Activated CD4-positive, alpha-beta memory T cell treated with anti-CD3 and anti-CD28 coated beads, Interleukin-2, amount 10 ng/mL, durations not matched to agents 7 days and 5 days (primary cell): ENCODE measurements at regions not wholly inside any gene's neighbourhood (a gene's known extent, or its start where the extent isn't known, plus 50 kb on each side); places are given as distances from the start of the nearest gene placed in this dataset.
"Not testable (repeated sequence)": the region's sequence is repeated elsewhere in the genome, so short reads cannot be mapped to it uniquely, and the experiment has no call there.

ENCODE experiments used
- CTCF ChIA-PET: fragments of 350-600 bp; sonication (Branson Sonifier 250); formaldehyde crosslinking; loops from one replicate; lab custom pipeline; 2021; ENCODE audit warnings: antibody characterized with exemption, inconsistent platforms; lab: Charles Lee
- POLR2A ChIA-PET: fragments of 350-600 bp; sonication (Branson Sonifier 250); formaldehyde crosslinking; loops from one replicate; lab custom pipeline; 2021; ENCODE audit warnings: antibody characterized with exemption; lab: Charles Lee
- DNase-seq: peaks from one replicate; pipeline ENCODE4 v3.0.0-alpha.2; 2020
- H3K27ac Mint-ChIP-seq: one replicate; pipeline ENCODE4 v1.8.0; 2021; ENCODE audit warnings: mild to moderate bottlenecking, mixed read lengths
- H3K27me3 Mint-ChIP-seq: one replicate; pipeline ENCODE4 v1.8.0; 2021; ENCODE audit warnings: mixed read lengths
- H3K36me3 Mint-ChIP-seq: one replicate; pipeline ENCODE4 v1.8.0; 2021; ENCODE audit warnings: low read depth, mixed read lengths
- H3K4me1 Mint-ChIP-seq: one replicate; pipeline ENCODE4 v1.8.0; 2021; ENCODE audit warnings: mixed read lengths
- H3K4me3 Mint-ChIP-seq: one replicate; pipeline ENCODE4 v1.8.0; 2021; ENCODE audit warnings: mild to moderate bottlenecking, mixed read lengths
- H3K9me3 Mint-ChIP-seq: one replicate; pipeline ENCODE4 v1.8.0; 2021; ENCODE audit warnings: mixed read lengths

DNA sequence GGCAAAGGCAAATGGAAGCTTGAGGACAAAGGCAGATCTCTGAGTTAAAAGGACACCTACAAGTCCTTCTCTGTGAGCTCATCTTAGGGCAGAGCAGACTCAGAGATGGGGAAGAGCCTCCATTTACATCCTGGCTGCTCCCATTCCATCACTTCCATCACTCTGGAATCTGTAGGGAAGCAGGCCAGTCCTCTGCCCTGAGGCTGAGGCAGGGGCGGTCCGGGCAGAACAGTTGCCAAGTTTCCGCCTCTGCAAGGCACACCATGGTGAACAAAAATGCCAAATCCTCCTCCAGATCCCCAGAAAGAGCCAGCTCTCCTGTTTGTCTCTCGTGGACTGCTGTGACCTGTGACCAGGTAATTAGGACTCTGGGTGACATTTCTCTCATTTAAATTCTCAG is 209.6 kb upstream of the SSTR4 start:
- H3K27me3 Mint-ChIP-seq, result no peaks in the 10 kb centered on the region
- no peaks in the 10 kb centered on the region for H3K36me3 Mint-ChIP-seq
- DNase-seq, result no peak
- no peaks in the 10 kb centered on the region for H3K4me1 Mint-ChIP-seq
- ChIA-PET CTCF (no interaction called here), POLR2A (no interaction called here)
- H3K4me3 Mint-ChIP-seq, result no peak overlapping the region
- H3K27ac Mint-ChIP-seq, result no peak overlapping the region
- peaks cover 5% of the 10 kb centered on the region for H3K9me3 Mint-ChIP-seq

DNA sequence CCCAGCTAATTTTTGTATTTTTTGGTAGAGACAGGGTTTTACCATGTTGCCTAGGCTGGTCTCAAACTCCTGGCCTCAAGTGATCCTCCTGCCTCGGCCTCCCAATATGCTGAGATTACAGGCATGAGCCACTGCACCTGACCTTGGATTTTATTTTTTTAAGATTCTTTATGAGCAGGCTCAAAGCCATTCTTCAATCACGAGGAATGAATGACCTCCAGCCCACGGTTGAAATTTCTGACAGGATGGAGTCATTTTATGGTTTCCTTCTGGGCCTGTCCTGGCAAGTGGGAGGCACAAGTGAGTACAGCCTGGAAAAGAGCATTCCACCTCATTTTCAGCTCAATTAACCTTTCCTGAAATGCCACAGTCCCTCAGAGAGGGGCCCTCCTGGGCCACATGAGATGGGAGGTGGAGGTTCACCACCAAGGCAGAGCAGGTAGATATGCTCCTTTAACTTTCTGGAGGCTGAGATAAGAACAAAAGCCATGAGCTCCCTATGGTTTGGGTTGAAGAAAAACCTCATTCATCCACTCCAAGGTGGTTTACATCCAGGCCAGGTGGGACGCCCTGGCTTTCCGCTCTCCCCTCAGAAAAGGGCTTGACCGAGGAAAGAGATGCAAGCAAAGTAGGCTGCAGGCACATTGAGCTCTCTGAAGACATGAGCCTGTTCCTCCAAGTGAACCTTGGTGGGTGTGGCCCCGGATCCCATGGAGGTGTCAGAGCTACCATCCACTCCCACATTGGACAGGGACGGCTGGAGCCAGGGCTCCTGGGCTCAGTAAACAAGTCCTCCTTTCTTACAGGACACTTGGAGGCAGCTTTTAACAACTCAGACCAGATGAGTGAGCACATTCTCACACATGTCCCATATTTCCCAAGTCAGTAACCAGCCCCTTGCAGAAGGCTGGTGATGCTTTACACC is 208.5 kb upstream of the SSTR4 start:
- Mint-ChIP-seq H3K36me3 (no peaks in the 10 kb centered on the region), H3K9me3 (peaks cover 5% of the 10 kb centered on the region), H3K4me1 (no peaks in the 10 kb centered on the region), H3K27me3 (no peaks in the 10 kb centered on the region), H3K27ac (no peak overlapping the region), H3K4me3 (no peak overlapping the region)
- POLR2A ChIA-PET, result no interaction called here
- CTCF ChIA-PET, result no interaction called here
- no peak for DNase-seq

DNA sequence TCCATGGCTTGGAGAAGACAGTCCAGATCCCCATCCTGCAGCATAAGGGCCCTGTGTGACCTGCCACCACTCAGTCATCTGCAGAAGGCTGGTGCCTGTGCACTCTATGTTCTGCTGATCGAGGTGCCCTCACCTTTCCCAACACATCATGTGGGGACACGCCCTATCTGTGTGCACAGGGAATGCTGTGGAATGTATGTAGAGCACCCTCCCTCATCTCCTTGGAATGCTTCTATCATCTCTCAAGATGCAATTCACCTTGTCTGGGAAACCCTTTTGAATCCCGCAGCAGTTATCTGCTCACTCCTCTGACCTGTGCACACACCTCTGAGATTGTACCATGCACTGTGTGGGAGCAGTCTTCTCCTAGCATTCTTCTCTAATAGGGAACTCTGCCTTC is 207.2 kb upstream of the SSTR4 start:
- CTCF ChIA-PET, result no interaction called here
- Mint-ChIP-seq H3K4me3 (no peak overlapping the region), H3K4me1 (no peaks in the 10 kb centered on the region)

DNA sequence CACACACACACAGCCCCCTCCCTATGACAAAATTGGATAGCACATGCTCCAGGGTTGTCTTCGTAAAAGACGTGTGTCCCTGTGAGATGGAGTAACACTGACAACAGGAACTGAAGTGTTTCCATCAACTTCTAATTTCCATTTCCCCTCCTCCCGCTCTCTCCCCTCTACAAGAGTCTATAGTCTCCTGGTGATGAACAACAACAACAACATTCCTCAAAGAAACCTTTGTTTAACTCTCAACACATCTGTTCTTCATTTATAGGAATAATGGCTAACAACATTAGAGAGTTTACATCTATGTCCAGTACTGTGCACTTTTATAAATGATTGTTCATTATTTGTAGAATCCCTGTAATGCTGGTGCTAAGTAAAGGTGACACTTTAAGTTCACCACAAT is 205.8 kb upstream of the SSTR4 start:
- no peak for DNase-seq
- CTCF ChIA-PET, result no interaction called here
- Mint-ChIP-seq H3K9me3 (peaks cover 5% of the 10 kb centered on the region), H3K4me3 (no peak overlapping the region), H3K36me3 (no peaks in the 10 kb centered on the region), H3K4me1 (no peaks in the 10 kb centered on the region), H3K27ac (no peak overlapping the region), H3K27me3 (no peaks in the 10 kb centered on the region)
- POLR2A ChIA-PET, result no interaction called here

More for the DNA sequence above, 207.2 kb upstream of the SSTR4 start:
- Mint-ChIP-seq H3K27ac (no peak overlapping the region), H3K36me3 (no peaks in the 10 kb centered on the region), H3K27me3 (no peaks in the 10 kb centered on the region), H3K9me3 (peaks cover 5% of the 10 kb centered on the region)
- no peak for DNase-seq
- POLR2A ChIA-PET, result no interaction called here

DNA sequence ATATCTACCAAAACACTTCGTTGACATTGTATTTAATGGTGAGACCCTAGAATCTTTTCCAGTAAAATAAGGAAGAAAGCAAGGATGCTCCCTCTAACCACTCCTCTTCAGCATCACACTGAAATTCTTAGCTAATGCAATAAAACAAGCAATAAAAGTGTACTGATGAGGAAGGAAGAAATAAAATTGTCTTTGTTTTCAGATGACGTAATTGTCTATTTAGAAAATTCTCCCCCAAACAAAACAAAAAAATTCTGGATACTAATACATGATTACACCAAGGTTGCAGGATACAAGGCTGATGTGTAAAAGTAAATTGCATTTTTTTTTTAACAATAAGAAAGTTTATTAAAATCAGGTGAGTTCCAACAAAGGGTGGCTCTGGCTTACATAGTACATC is 205.0 kb upstream of the SSTR4 start:
- ChIA-PET POLR2A (no interaction called here), CTCF (no interaction called here)
- no peak for DNase-seq
- Mint-ChIP-seq H3K27ac (no peak overlapping the region), H3K9me3 (peaks cover 5% of the 10 kb centered on the region), H3K27me3 (no peaks in the 10 kb centered on the region), H3K4me3 (no peak overlapping the region), H3K36me3 (no peaks in the 10 kb centered on the region), H3K4me1 (no peaks in the 10 kb centered on the region)

DNA sequence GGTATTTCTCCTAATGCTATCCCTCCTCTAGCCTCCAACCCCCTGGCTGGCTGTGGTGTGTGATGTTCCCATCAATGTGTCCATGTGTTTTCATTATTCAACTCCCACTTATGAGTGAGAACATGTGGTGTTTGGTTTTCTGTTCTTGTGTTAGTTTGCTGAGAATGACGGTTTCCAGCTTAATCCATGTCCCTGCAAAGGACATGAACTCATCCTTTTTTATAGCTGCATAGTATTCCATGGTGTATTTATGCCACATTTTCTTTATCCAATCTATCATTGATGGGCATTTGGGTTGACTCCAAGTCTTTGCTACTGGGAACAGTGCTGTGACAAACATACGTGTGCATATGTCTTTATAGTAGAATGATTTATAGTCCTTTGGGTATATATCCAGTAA is 204.4 kb upstream of the SSTR4 start:
- not testable (repeated sequence) for H3K27ac Mint-ChIP-seq, H3K27me3 Mint-ChIP-seq

DNA sequence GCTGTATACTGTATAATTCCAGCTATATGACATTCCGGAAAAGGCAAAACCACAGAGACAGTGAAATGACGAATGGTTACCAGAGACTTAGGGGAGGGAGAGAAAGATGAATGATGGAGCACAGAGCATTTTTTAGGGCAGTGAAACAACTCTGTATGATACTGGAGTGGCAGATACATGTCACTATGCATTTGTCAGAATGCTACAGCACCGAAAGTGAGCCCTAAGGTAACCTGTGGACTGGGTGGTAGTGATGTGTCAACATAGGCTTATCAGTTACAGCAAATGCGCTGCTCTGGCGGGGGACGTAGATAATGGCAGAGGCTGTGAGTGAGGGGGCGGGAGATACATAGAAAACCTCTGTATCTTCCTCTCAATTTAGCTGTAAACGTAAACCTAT is 201.3 kb upstream of the SSTR4 start:
- ChIA-PET POLR2A (no interaction called here), CTCF (no interaction called here)
- Mint-ChIP-seq H3K9me3 (peaks cover 2% of the 10 kb centered on the region), H3K4me1 (no peaks in the 10 kb centered on the region), H3K36me3 (no peaks in the 10 kb centered on the region), H3K4me3 (no peak overlapping the region), H3K27ac (no peak overlapping the region), H3K27me3 (no peaks in the 10 kb centered on the region)
- no peak for DNase-seq

More for the DNA sequence above, 204.4 kb upstream of the SSTR4 start:
- CTCF ChIA-PET, DNase-seq, POLR2A ChIA-PET, H3K9me3 Mint-ChIP-seq, H3K4me3 Mint-ChIP-seq, H3K36me3 Mint-ChIP-seq, H3K4me1 Mint-ChIP-seq: not testable (repeated sequence)

DNA sequence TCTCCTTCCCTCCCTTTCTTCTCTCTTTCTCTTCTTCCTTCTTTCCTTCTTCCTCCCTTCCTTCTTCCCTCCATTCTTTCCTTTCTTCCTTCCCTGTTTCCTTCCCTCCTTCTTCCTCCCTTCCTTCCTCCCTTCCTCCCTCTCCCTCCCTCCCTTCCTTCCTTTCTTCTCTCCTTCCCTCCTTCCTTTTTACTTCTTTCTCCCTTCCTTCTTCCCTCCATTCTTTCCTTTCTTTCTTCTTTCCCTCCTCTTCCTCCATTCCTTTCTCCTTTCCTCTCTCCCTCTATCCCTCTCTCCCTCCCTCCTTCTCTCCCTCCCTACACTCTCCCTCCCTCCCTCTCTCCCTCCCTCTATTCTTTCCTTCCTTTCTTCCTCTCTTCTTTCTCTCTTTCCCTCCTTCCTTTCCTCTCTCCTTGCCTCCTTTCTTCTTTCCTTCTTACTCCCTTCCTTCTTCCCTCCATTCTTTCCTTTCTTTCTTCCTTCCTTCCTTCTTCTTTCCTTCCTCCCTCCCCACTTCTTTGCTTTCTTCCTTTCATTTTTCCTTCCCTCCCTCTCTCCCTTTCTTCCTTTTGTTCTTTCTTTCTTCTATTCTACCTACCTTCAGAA is 200.4 kb upstream of the SSTR4 start:
- CTCF ChIA-PET, result no interaction called here
- H3K27me3 Mint-ChIP-seq, result no peaks in the 10 kb centered on the region
- H3K36me3 Mint-ChIP-seq, result no peaks in the 10 kb centered on the region
- DNase-seq, result no peak
- H3K9me3 Mint-ChIP-seq, result peaks cover 2% of the 10 kb centered on the region
- POLR2A ChIA-PET, result no interaction called here
- H3K4me1 Mint-ChIP-seq, result no peaks in the 10 kb centered on the region
- no peak overlapping the region for H3K4me3 Mint-ChIP-seq
- no peak overlapping the region for H3K27ac Mint-ChIP-seq

DNA sequence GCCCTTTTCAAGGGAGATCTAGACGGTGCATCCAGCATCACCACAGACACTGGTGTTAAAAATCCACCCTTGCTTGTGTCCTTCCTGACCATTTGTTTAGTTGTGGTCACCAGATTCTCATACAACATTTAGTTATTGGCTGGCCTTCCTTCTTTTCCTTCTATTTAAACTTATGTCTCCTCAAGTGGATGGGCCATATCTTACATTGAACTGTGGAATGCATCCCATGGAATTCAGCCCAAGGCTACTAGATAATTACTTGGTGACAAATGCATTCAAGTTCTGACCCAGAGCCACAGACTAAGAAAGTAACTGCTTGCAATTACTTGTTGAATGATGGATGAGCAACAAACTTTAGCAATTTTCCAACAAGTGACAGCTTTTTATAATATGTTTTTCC is 198.9 kb upstream of the SSTR4 start:
- ChIA-PET CTCF (no interaction called here), POLR2A (no interaction called here)
- Mint-ChIP-seq H3K4me1 (no peaks in the 10 kb centered on the region), H3K9me3 (peaks cover under 1% of the 10 kb centered on the region), H3K27me3 (no peaks in the 10 kb centered on the region), H3K4me3 (no peak overlapping the region), H3K27ac (no peak overlapping the region), H3K36me3 (no peaks in the 10 kb centered on the region)
- no peak for DNase-seq

DNA sequence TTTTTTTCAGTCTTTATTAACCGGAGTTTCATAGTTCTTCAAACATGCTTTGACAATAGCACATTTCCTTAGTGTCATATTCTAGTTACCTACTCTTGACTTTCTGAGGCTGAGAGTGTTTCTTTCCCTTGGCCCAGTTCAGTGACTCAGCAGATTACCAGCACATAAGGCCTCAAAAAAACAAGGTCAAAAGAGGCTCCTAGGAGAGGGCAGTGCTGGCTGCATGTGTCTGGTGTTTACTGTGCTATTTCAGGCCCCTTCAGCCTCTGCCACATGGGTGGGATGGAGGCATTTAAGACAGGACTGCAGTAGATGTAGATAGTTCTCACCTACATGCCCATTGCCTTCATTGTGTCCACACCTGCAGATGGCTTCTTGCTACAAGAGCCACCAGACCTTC is 198.2 kb upstream of the SSTR4 start:
- Mint-ChIP-seq H3K9me3 (no peaks in the 10 kb centered on the region), H3K27me3 (no peaks in the 10 kb centered on the region), H3K4me1 (no peaks in the 10 kb centered on the region), H3K4me3 (no peak overlapping the region), H3K27ac (no peak overlapping the region), H3K36me3 (no peaks in the 10 kb centered on the region)
- no peak for DNase-seq
- POLR2A ChIA-PET, result no interaction called here
- CTCF ChIA-PET, result no interaction called here

DNA sequence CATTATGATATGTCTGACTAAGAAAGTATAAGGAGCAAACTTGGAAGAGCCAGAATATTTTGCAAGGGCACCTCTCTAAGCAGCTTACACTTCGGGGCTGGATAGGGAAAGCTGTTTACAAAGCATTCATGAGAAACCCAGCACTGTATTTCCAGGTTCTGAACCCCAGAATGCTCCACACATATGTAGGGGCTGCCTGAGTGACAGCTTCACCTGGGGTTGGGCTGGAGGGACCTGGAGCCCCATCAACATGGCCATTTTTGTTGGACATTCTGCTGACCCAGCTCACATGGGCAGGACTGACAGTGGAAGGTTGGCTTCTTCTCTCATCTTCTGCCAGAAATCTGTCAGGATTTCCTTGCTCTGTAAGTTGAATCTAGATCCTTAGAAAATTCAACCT is 197.1 kb upstream of the SSTR4 start:
- ChIA-PET POLR2A (no interaction called here), CTCF (no interaction called here)
- no peaks in the 10 kb centered on the region for H3K4me1 Mint-ChIP-seq
- H3K27me3 Mint-ChIP-seq, result no peaks in the 10 kb centered on the region
- no peaks in the 10 kb centered on the region for H3K9me3 Mint-ChIP-seq
- no peak overlapping the region for H3K27ac Mint-ChIP-seq
- DNase-seq, result no peak
- no peak overlapping the region for H3K4me3 Mint-ChIP-seq
- H3K36me3 Mint-ChIP-seq, result no peaks in the 10 kb centered on the region

DNA sequence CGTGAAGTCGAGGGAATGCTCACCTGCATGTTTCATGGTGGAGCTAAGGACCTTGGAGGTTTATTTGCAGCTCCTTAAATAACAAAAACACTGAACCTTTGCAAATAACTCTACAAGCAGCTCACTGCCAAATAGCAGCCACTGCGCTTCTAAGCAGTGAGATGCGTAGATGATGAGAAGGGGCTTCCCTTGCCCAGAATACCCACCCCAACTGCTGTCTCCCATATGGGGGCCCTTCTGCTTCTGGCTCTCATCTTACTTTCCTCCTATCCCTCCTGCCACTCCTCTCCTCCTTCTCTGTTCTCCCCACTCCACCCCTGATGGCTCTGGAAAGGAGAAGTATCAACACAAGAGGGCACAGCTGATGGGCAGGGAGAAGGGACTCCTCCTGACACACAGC is 193.3 kb upstream of the SSTR4 start:
- CTCF ChIA-PET, result no interaction called here
- Mint-ChIP-seq H3K4me1 (no peaks in the 10 kb centered on the region), H3K27ac (no peak overlapping the region), H3K36me3 (no peaks in the 10 kb centered on the region), H3K4me3 (no peak overlapping the region), H3K9me3 (no peaks in the 10 kb centered on the region), H3K27me3 (no peaks in the 10 kb centered on the region)
- POLR2A ChIA-PET, result no interaction called here
- DNase-seq, result no peak

DNA sequence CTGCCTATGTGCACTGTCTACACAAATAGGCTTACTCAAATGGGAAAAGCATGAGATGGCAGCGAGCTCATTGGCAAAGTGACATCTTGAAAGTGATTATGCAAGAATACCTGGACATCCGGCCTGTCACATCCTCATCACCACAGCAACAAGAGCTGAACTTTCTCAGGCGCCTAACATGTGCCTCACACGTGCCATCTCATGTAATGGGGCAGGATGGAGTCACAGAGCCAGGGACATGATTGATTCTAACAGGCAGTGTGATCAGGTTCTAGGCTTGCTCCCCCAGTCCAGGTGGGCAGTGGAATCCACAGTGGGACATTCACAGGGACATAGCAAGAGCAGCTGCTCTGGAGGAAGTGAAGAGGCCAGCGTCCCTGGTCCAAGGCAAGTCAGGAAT is 192.3 kb upstream of the SSTR4 start:
- Mint-ChIP-seq H3K9me3 (peaks cover 3% of the 10 kb centered on the region), H3K4me1 (no peaks in the 10 kb centered on the region), H3K27ac (no peak overlapping the region), H3K4me3 (no peak overlapping the region), H3K27me3 (no peaks in the 10 kb centered on the region), H3K36me3 (no peaks in the 10 kb centered on the region)
- POLR2A ChIA-PET, result no interaction called here
- CTCF ChIA-PET, result no interaction called here
- no peak for DNase-seq

DNA sequence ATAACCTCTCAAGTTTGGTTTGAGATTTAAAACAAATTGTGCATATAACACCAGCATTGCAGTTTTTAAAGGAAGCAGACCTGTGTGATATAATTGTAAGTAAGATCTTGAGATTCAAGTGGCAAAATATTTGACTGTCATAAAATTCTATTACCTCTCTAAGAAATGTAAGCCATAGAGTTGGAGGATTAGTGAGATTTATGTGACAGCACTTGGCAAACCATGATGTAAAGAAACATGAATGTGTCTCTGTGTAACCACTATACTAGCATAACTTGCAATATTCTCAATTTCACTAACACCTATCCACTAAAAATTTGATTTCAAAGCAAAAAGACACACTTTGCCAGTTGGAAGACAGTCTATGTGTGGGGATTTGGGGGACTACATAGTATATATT is 190.2 kb upstream of the SSTR4 start:
- no peaks in the 10 kb centered on the region for H3K4me1 Mint-ChIP-seq
- POLR2A ChIA-PET, result no interaction called here
- no peak for DNase-seq
- no peaks in the 10 kb centered on the region for H3K36me3 Mint-ChIP-seq
- no peaks in the 10 kb centered on the region for H3K27me3 Mint-ChIP-seq
- no peak overlapping the region for H3K4me3 Mint-ChIP-seq
- peaks cover 6% of the 10 kb centered on the region for H3K9me3 Mint-ChIP-seq
- CTCF ChIA-PET, result no interaction called here
- no peak overlapping the region for H3K27ac Mint-ChIP-seq
